ENCODE measurements at regions not wholly inside any gene's neighbourhood (a gene's known extent, or its start where the extent isn't known, plus 50 kb on each side); places are given as distances from the start of the nearest gene placed in this dataset.

DNA sequence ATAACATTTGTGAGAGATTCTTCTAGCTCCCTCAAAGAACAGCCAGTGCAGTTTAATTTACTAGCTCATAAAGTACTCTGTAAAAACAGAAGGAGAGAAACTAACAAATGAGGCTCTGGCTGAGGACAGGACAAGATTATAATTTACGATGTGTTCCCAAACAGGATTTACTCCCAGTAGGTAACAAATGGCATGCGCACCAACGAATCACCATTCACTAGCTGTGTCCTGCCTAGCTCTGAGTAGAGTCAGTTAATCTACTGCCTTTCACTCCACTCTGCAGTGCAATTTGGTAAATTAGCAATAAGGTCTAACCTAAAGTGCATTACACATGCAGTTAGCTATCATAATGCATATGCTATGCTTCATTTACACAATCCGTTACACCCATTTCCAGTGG, 497.4 kb upstream of the CCNG1 start:
- in situ Hi-C loops (cut with MboI; ENCODE audit: low sequenced_read_pairs): no loop called here
- no peak overlapping the region for H3K4ac ChIP-seq (ENCODE audit: low read depth, low read length)
- WGBS, 2 experiments (ENCODE audit: extremely low coverage in 2 of 2, insufficient read length in 1 of 2): no CpG with 5 or more reads among the region's 4 CpGs
- no peak overlapping the region for H2AK9ac ChIP-seq (replicated peaks; ENCODE audit: low read depth, low read length, poor library complexity)
- H4K8ac ChIP-seq (ENCODE audit: low read depth in 2 of 2, low read length in 2 of 2): no peak overlapping the region
- H2BK5ac ChIP-seq (ENCODE audit: low read depth, low read length, poor library complexity, severe bottlenecking): no peak overlapping the region
- intact Hi-C loops (cut with micrococcal nuclease): no loop called here
- no peak for ATAC-seq (ENCODE audit: low read depth)
- no peak overlapping the region for H2AK5ac ChIP-seq (ENCODE audit: low read depth, low read length)
- no peak overlapping the region for H3K14ac ChIP-seq (replicated peaks; ENCODE audit: low read depth, low read length)
- no peak overlapping the region for H4K5ac ChIP-seq (ENCODE audit: low read depth, low read length)
- H4K20me1 ChIP-seq (ENCODE audit: insufficient read depth, low read length): no peaks in the 10 kb centered on the region
- POLR2A ChIA-PET (ENCODE audit: unreplicated experiment): no interaction called here
- H3K9ac ChIP-seq (ENCODE audit: low read depth, low read length): no peak overlapping the region
- H3K56ac ChIP-seq (ENCODE audit: extremely low read depth, insufficient read depth, low read length): no peak overlapping the region
- no peak overlapping the region for H2AFZ ChIP-seq (replicated peaks; ENCODE audit: low read length, poor library complexity)
- BruUV-seq (replicated peaks): no TSS peak
- CTCF ChIA-PET: no interaction called here
- H3K9me3 ChIP-seq (ENCODE audit: control insufficient read depth, insufficient read depth, low read length): peaks cover 14% of the 10 kb centered on the region; the same call in 1 of the 2 replicates
- H3K27ac ChIP-seq (ENCODE audit: insufficient read depth, low read length): no peak overlapping the region
- no peaks in the 10 kb centered on the region for H3K79me1 ChIP-seq (ENCODE audit: low read depth in 1 of 2, low read length in 2 of 2)
- H3K4me2 ChIP-seq (ENCODE audit: low read depth, low read length): no peak overlapping the region
- H3K4me3 ChIP-seq (ENCODE audit: insufficient read depth, low read depth, low read length): no peak overlapping the region
- H2BK120ac ChIP-seq (ENCODE audit: low read depth, low read length): no peak overlapping the region
- no peaks in the 10 kb centered on the region for H3K27me3 ChIP-seq (ENCODE audit: control insufficient read depth, insufficient read depth, low read length)
- TF ChIP-seq CHD1 (IDR thresholded peaks at IDR 0.05; ENCODE audit: low read depth, low read length) (no peak), RCOR1 (IDR thresholded peaks at IDR 0.05; ENCODE audit: insufficient replicate concordance, low read length) (no peak), MAZ (IDR thresholded peaks at IDR 0.05; ENCODE audit: borderline replicate concordance, low read depth, low read length) (no peak), POLR2A (IDR thresholded peaks at IDR 0.05; ENCODE audit: low read depth, low read length) (no peak), SMC3 (IDR thresholded peaks at IDR 0.05; ENCODE audit: low read depth, low read length) (no peak), NFE2L2 (IDR thresholded peaks at IDR 0.05; ENCODE audit: low read depth, low read length) (no peak), RFX5 (IDR thresholded peaks at IDR 0.05; ENCODE audit: low read depth, low read length) (no peak), CEBPB (IDR thresholded peaks at IDR 0.05; ENCODE audit: low read depth, low read length) (no peak), MAFK (IDR thresholded peaks at IDR 0.05; ENCODE audit: low read depth, low read length) (no peak), FOS (IDR thresholded peaks at IDR 0.05; ENCODE audit: low read depth, low read length) (no peak), MXI1 (IDR thresholded peaks at IDR 0.05; ENCODE audit: borderline replicate concordance, low read depth, low read length) (no peak), BHLHE40 (IDR thresholded peaks at IDR 0.05; ENCODE audit: low read depth, low read length) (no peak), RAD21 (IDR thresholded peaks at IDR 0.05; ENCODE audit: low read length) (no peak)
- TF ChIP-seq, protein P1, sequence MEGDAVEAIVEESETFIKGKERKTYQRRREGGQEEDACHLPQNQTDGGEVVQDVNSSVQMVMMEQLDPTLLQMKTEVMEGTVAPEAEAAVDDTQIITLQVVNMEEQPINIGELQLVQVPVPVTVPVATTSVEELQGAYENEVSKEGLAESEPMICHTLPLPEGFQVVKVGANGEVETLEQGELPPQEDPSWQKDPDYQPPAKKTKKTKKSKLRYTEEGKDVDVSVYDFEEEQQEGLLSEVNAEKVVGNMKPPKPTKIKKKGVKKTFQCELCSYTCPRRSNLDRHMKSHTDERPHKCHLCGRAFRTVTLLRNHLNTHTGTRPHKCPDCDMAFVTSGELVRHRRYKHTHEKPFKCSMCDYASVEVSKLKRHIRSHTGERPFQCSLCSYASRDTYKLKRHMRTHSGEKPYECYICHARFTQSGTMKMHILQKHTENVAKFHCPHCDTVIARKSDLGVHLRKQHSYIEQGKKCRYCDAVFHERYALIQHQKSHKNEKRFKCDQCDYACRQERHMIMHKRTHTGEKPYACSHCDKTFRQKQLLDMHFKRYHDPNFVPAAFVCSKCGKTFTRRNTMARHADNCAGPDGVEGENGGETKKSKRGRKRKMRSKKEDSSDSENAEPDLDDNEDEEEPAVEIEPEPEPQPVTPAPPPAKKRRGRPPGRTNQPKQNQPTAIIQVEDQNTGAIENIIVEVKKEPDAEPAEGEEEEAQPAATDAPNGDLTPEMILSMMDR (conservative IDR thresholded peaks at IDR 0.05; ENCODE audit: low read depth, low read length): no peak
- TF ChIP-seq, protein P2, sequence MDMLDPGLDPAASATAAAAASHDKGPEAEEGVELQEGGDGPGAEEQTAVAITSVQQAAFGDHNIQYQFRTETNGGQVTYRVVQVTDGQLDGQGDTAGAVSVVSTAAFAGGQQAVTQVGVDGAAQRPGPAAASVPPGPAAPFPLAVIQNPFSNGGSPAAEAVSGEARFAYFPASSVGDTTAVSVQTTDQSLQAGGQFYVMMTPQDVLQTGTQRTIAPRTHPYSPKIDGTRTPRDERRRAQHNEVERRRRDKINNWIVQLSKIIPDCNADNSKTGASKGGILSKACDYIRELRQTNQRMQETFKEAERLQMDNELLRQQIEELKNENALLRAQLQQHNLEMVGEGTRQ (IDR thresholded peaks at IDR 0.05; ENCODE audit: low read depth, low read length): no peak
- TF ChIP-seq, protein P3, sequence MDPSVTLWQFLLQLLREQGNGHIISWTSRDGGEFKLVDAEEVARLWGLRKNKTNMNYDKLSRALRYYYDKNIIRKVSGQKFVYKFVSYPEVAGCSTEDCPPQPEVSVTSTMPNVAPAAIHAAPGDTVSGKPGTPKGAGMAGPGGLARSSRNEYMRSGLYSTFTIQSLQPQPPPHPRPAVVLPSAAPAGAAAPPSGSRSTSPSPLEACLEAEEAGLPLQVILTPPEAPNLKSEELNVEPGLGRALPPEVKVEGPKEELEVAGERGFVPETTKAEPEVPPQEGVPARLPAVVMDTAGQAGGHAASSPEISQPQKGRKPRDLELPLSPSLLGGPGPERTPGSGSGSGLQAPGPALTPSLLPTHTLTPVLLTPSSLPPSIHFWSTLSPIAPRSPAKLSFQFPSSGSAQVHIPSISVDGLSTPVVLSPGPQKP (IDR thresholded peaks at IDR 0.05; ENCODE audit: borderline replicate concordance, low read depth, low read length): no peak
- no peaks in the 10 kb centered on the region for H3K4me1 ChIP-seq (ENCODE audit: control insufficient read depth, insufficient read depth, low read length)
- H3K36me3 ChIP-seq (ENCODE audit: control insufficient read depth, insufficient read depth, low read length): no peaks in the 10 kb centered on the region
- no peak overlapping the region for H2BK20ac ChIP-seq (ENCODE audit: low read depth, low read length)
- H4K91ac ChIP-seq (ENCODE audit: insufficient read depth, low read depth, low read length): no peak overlapping the region
- H3K23ac ChIP-seq (ENCODE audit: low read depth, low read length): no peak overlapping the region
- H3K9me1 ChIP-seq (ENCODE audit: insufficient read depth, low read length): no peaks in the 10 kb centered on the region
- DNase-seq: no peak
- no peak overlapping the region for H3K18ac ChIP-seq (ENCODE audit: low read depth, low read length)
- H2BK15ac ChIP-seq (ENCODE audit: low read depth, low read length): no peak overlapping the region
- dilution Hi-C loops (cut with HindIII; ENCODE audit: low sequenced_read_pairs, unreplicated experiment): no loop called here

Measured in IMR-90 (cell line).